ENCODE measurements at regions not wholly inside any gene's neighbourhood (a gene's known extent, or its start where the extent isn't known, plus 50 kb on each side); places are given as distances from the start of the nearest gene placed in this dataset.

DNA sequence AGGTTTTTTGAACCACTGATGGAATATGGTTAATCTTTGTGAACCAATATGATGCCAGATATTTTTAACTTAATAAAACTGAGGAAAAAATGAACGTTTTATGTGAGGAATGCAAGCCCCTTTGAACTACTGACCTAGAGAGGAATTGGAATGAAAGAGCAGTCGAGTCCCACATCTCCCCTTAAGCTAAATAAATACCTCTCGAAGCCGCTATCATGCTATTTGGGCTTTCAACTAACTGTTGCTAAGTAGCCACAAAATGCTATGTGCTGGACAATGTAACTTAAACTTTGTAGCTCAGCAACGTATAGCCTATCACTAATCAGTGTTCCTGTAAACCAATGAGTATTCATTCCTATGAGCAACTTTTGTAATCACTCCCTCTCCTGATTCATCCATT lies 1037.2 kb downstream of the SQOR start:
- H3K4me3 ChIP-seq (ENCODE audit: low read depth, low read length) = no peak overlapping the region
- no peak for DNase-seq (ENCODE audit: low read depth)
- TF ChIP-seq, protein P1, sequence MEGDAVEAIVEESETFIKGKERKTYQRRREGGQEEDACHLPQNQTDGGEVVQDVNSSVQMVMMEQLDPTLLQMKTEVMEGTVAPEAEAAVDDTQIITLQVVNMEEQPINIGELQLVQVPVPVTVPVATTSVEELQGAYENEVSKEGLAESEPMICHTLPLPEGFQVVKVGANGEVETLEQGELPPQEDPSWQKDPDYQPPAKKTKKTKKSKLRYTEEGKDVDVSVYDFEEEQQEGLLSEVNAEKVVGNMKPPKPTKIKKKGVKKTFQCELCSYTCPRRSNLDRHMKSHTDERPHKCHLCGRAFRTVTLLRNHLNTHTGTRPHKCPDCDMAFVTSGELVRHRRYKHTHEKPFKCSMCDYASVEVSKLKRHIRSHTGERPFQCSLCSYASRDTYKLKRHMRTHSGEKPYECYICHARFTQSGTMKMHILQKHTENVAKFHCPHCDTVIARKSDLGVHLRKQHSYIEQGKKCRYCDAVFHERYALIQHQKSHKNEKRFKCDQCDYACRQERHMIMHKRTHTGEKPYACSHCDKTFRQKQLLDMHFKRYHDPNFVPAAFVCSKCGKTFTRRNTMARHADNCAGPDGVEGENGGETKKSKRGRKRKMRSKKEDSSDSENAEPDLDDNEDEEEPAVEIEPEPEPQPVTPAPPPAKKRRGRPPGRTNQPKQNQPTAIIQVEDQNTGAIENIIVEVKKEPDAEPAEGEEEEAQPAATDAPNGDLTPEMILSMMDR (conservative IDR thresholded peaks at IDR 0.05; ENCODE audit: low read depth, low read length) = no peak

DNA sequence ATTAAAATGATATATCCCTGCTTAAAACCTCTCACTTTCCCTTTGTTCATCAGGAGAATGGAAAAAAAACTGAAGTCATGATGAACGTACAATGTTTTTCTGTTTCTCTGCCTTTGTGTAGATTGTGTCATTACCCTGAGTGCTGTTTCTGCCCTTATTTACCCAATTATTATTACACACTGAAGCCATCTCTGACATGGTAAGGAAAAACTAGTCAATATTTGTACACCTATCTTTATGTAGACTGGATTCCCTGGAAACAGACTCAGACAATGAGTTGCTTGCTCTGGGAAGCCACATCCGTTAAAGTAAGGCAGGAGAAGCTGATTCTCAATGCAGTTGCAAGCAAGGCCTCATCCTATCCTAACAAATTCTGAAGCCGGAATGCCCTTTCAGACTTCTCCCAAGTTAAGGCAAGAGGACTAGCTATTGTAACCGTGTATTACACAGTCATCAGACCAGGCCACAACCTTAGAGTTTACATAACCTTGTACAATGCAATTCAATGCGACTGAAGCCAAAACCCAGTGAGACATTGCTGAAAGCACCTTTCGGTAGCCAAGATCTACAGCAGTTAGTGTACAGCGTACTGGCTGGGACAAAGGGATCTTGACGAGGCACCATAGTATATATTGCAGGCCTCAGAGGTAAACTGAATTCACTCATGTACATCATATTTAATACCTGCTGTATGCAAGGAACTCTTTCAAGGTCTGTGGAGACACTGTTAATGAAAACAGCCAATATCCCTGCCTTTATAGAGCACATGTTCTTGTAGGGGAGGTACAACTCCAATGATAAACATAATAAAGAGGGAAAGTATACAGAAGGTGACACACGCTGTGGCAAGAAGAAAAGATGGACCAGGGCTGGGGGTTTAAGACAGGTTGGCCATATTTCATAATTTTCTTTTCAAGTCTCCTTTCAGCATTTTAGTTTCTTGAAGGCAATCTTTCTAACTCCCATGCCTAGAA lies 1040.8 kb upstream of the SEMA6D start:
- TF ChIP-seq, protein P1 (conservative IDR thresholded peaks at IDR 0.05; ENCODE audit: low read depth, low read length) = no peak
- no peak overlapping the region for H3K4me3 ChIP-seq (ENCODE audit: low read depth, low read length)

DNA sequence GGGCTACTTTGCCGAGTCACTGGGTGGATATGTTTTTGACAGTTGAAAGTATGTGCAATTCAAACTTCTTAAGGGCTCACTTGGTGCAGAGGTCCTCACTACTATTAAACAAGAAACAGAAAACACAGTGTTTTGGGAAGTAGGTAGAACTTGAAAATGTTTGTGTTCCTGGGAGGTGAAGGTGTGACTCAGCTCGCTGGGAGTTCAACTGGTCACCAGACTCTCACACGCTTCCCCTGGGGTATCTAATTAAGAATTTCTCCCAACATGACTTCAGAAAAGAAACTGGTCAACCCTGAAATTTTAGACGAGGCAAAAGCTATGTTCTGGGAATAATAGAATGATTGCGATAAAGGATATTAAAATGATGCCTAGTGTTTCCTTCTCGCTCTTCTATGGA lies 1039.8 kb upstream of the SEMA6D start:
- no peak for DNase-seq (ENCODE audit: low read depth)
- TF ChIP-seq, protein P1 (conservative IDR thresholded peaks at IDR 0.05; ENCODE audit: low read depth, low read length) = no peak
- H3K4me3 ChIP-seq (ENCODE audit: low read depth, low read length) = no peak overlapping the region

More for the DNA sequence above, 1040.8 kb upstream of the SEMA6D start:
- no peak for DNase-seq (ENCODE audit: low read depth)

DNA sequence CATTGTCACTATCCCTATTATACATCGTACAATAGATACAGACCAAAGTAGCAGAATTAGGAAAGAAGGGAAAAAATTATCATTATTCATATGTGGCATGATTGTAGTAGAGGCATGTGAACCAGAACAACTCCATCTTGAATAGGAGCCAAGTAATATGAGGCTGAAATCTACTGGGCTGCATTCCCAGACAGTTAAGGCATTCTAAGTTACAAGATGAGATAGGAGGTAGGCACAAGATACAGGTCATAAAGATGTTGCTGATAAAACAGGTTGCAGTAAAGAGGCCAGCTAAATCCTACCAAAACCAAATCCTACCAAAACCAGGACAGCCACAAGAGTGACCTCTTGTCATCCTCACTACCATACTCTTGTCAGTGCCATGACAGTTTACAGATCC lies 1035.4 kb upstream of the SEMA6D start:
- DNase-seq (ENCODE audit: low read depth) = no peak
- no peak overlapping the region for H3K4me3 ChIP-seq (ENCODE audit: low read depth, low read length)
- TF ChIP-seq, protein P1 (conservative IDR thresholded peaks at IDR 0.05; ENCODE audit: low read depth, low read length) = no peak

DNA sequence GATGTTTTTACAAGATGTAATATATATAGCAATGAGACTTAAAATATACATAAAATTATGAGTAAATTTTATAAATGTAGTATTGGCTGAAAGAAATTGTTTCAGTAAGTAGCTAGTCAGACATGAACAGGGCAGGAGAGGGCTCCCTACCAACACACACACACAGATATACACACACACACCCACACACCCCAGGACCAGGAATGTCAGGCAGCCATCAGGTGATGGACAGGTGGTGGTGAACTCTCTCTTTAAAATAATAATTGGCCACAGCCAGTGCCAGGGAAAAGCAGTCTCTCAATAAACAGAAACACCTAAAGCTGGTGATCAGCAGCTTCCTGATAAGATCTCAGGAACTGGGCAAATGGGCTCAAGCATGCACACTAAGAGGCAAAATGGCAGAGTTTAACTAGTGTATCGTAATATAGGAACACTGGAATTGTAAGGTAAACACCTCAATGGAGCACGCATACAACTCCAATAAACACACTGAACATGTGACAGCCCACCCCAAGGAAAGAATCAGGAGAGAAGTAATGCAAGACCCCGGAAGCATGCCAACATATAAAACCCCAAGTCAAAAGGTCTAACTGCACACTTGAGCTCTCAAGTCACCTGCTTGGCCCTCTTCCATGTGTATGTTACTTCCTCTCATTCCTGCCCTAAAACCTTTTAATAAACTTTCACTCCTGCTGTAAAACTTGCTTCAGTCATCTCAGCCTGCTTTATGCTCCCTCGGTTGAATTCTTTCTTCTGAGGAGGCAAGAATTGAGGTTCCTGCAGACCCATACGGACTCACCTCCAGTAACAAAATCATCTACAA lies 1034.1 kb upstream of the SEMA6D start:
- no peak overlapping the region for H3K4me3 ChIP-seq (ENCODE audit: low read depth, low read length)
- no peak for DNase-seq (ENCODE audit: low read depth)
- TF ChIP-seq, protein P1 (conservative IDR thresholded peaks at IDR 0.05; ENCODE audit: low read depth, low read length) = no peak

DNA sequence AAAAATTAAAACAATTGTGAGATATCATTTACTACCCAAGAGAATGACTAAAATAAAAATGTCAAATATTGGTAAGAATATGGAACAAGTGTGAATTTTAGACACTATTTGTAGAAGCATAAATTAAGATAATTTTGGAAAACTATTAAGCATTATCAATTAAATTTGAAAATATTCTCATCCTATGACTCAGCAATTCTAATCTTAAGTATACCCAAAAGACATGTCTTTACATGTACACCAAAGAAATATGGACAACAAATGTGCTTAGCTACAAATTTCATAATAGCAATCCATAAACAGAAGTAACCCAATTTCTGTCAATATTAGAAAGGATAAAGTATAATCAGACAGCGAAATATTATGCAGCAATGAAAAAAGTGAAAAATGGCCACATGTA lies 1032.2 kb upstream of the SEMA6D start:
- DNase-seq (ENCODE audit: low read depth) = no peak
- H3K4me3 ChIP-seq (ENCODE audit: low read depth, low read length) = no peak overlapping the region
- TF ChIP-seq, protein P1 (conservative IDR thresholded peaks at IDR 0.05; ENCODE audit: low read depth, low read length) = no peak

Data from choroid plexus epithelial cell (primary cell).